Neural cell (in vitro differentiated cells): ENCODE measurements at regions not wholly inside any gene's neighbourhood (a gene's known extent, or its start where the extent isn't known, plus 50 kb on each side); places are given as distances from the start of the nearest gene placed in this dataset.

Experiments used
- CTCF ChIP-seq: fragments of 450-650 bp; IDR thresholded peaks from 2 replicates; pipeline ENCODE4 v1.5.1; 2014; ENCODE audit warnings: antibody characterized with exemption, mild to moderate bottlenecking, moderate library complexity; ENCODE audit not compliant: poor library complexity, severe bottlenecking
- EP300 ChIP-seq: fragments of 450-650 bp; conservative IDR thresholded peaks from 2 replicates; pipeline ENCODE4 v1.6.1; 2014; ENCODE audit warnings: antibody characterized with exemption, mild to moderate bottlenecking, moderate library complexity; ENCODE audit not compliant: poor library complexity, severe bottlenecking
- EZH2 ChIP-seq: fragments of 200-600, 300-800 bp; shearing (Covaris generic), sonication (generic); IDR thresholded peaks from 2 replicates; pipeline ENCODE4 v1.6.1; 2014; ENCODE audit warnings: antibody characterized with exemption, low read length, borderline replicate concordance, mild to moderate bottlenecking; ENCODE audit not compliant: insufficient read depth, poor library complexity, severe bottlenecking
- MXI1 ChIP-seq: fragments of 450-650 bp; conservative IDR thresholded peaks from 2 replicates; pipeline ENCODE4 v1.6.1; 2014; ENCODE audit warnings: antibody characterized with exemption, mild to moderate bottlenecking; ENCODE audit not compliant: poor library complexity, severe bottlenecking
- POLR2AphosphoS5 ChIP-seq: IDR thresholded peaks from 2 replicates; pipeline ENCODE4 v1.6.1; 2012
- RAD21 ChIP-seq: fragments of 450-650 bp; conservative IDR thresholded peaks from 2 replicates; pipeline ENCODE4 v1.6.1; 2014; ENCODE audit warnings: antibody characterized with exemption, mild to moderate bottlenecking, moderate library complexity
- TAF1 ChIP-seq: IDR thresholded peaks from 2 replicates; pipeline ENCODE4 v1.6.1; 2012; ENCODE audit warnings: low read depth

GRCh38 chr1:181175955-181176354 is 87.5 kb downstream of the IER5 start:
- TF ChIP-seq CTCF (no peak), EZH2 (no peak), RAD21 (no peak), EP300 (no peak), MXI1 (no peak), TAF1 (no peak), POLR2AphosphoS5 (no peak)
